Naive thymus-derived CD8-positive, alpha-beta T cell (primary cell): ENCODE measurements at regions not wholly inside any gene's neighbourhood (a gene's known extent, or its start where the extent isn't known, plus 50 kb on each side); places are given as distances from the start of the nearest gene placed in this dataset.
A peak's percentile ranks its signal among the peaks of the same experiment; 100 is the strongest.
"Not testable (repeated sequence)": the region's sequence is repeated elsewhere in the genome, so short reads cannot be mapped to it uniquely, and the experiment has no call there.

Experiments used
- ATAC-seq, 2 donors: fragments of 150-1000 bp; cut with Tn5 transposase in 1 of 2; sonication (Bioruptor Pico), chemical (Tn5 transposase) in 1 of 2; 1 replicate in 1 of 2; 2 replicates in 1 of 2; pipeline ENCODE4 v1.10.0; 2021; ENCODE audit warnings: mild to moderate bottlenecking in 2 of 2, moderate library complexity in 2 of 2
- POLR2A ChIA-PET: fragments of 350-600 bp; sonication (Branson Sonifier 250); formaldehyde crosslinking; loops from one replicate; lab custom pipeline; 2021; ENCODE audit warnings: antibody characterized with exemption; lab: Charles Lee
- DNase-seq, 10 donors: peaks; one replicate each; pipeline versions ENCODE4 v3.0.0 to v3.0.0-alpha.2; 2020 to 2022
- H3K27ac Mint-ChIP-seq, 10 donors: one replicate each; pipeline ENCODE4 v1.8.0; 2020 to 2022; ENCODE audit warnings: mild to moderate bottlenecking in 10 of 10, mixed read lengths in 10 of 10, moderate library complexity in 4 of 10, inconsistent platforms in 1 of 10
- H3K27me3 Mint-ChIP-seq, 5 donors: one replicate each; pipeline ENCODE4 v1.8.0; 2021 to 2022; ENCODE audit warnings: mixed read lengths in 5 of 5
- H3K36me3 Mint-ChIP-seq, 3 donors: one replicate each; pipeline ENCODE4 v1.8.0; 2020 to 2022; ENCODE audit warnings: mixed read lengths in 3 of 3, mild to moderate bottlenecking in 2 of 3, inconsistent platforms in 1 of 3
- H3K4me1 Mint-ChIP-seq, 4 donors: one replicate each; pipeline ENCODE4 v1.8.0; 2021 to 2022; ENCODE audit warnings: mixed read lengths in 4 of 4
- H3K4me3 Mint-ChIP-seq, 10 donors: one replicate each; pipeline ENCODE4 v1.8.0; 2020 to 2022; ENCODE audit warnings: mild to moderate bottlenecking in 10 of 10, mixed read lengths in 10 of 10, moderate library complexity in 6 of 10, inconsistent platforms in 1 of 10
- H3K9me3 Mint-ChIP-seq, 9 donors: one replicate each; pipeline ENCODE4 v1.8.0; 2020 to 2022; ENCODE audit warnings: mixed read lengths in 9 of 9, mild to moderate bottlenecking in 3 of 9, inconsistent platforms in 1 of 9, moderate library complexity in 1 of 9

- peaks cover 0 to 4% (median 0%) of the 10 kb centered on the region in 9 donors for H3K9me3 Mint-ChIP-seq
- peaks cover 44 to 64% (median 46%) of the 10 kb centered on the region in 5 donors for H3K27me3 Mint-ChIP-seq
- H3K36me3 Mint-ChIP-seq: peaks cover 0 to 5% (median 2%) of the 10 kb centered on the region in 3 donors
- POLR2A ChIA-PET: no interaction called here
- H3K4me1 Mint-ChIP-seq: peaks cover 9 to 32% (median 25%) of the 10 kb centered on the region in 4 donors
- ATAC-seq (peak in 1 of 2 donors; percentile 30), DNase-seq (no peak)
- H3K4me3 Mint-ChIP-seq: peak overlapping the region; percentile 46 to 87 (median 78)
- peak overlapping the region in 1 of 10 donors; percentile 33 for H3K27ac Mint-ChIP-seq
Measured at GRCh38 chr22:25419247-25420113, 145.0 kb upstream of the GRK3 start.

- DNase-seq, H3K9me3 Mint-ChIP-seq, POLR2A ChIA-PET, H3K27ac Mint-ChIP-seq, H3K36me3 Mint-ChIP-seq, ATAC-seq: not testable (repeated sequence)
- peaks cover 43 to 66% (median 50%) of the 10 kb centered on the region in 5 donors for H3K27me3 Mint-ChIP-seq
- H3K4me1 Mint-ChIP-seq: peaks cover 9 to 32% (median 25%) of the 10 kb centered on the region in 4 donors
- H3K4me3 Mint-ChIP-seq: peak overlapping the region; percentile 16 to 87 (median 78)
Measured at GRCh38 chr22:25420114-25420441, 144.4 kb upstream of the GRK3 start.

- Mint-ChIP-seq H3K4me3 (peak overlapping the region; percentile 16 to 87 (median 78)), H3K4me1 (peaks cover 9 to 32% (median 25%) of the 10 kb centered on the region in 4 donors), H3K27ac (no peak overlapping the region), H3K9me3 (peaks cover 0 to under 1% (median 0%) of the 10 kb centered on the region in 9 donors), H3K27me3 (peaks cover 39 to 70% (median 48%) of the 10 kb centered on the region in 5 donors), H3K36me3 (peaks cover 0 to 5% (median 2%) of the 10 kb centered on the region in 3 donors)
- DNase-seq (no peak), ATAC-seq (no peak)
- POLR2A ChIA-PET: interaction anchor here (1.0 kb wide), 1 partner anchor 10 kb away, joined by 3 read pairs; no protein-coding TSS in a partner anchor
Measured at GRCh38 chr22:25420471-25420924, 144.0 kb upstream of the GRK3 start.

GRCh38 chr22:25420925-25421904 lies 143.3 kb upstream of the GRK3 start:
- DNase-seq (no peak), ATAC-seq (peak; percentile 18 to 53)
- peaks cover 9 to 32% (median 25%) of the 10 kb centered on the region in 4 donors for H3K4me1 Mint-ChIP-seq
- H3K27me3 Mint-ChIP-seq: peaks cover 39 to 73% (median 52%) of the 10 kb centered on the region in 5 donors
- peaks cover 0 to 5% (median 2%) of the 10 kb centered on the region in 3 donors for H3K36me3 Mint-ChIP-seq
- no peaks in the 10 kb centered on the region for H3K9me3 Mint-ChIP-seq
- peak overlapping the region in 1 of 10 donors; percentile 25 for H3K27ac Mint-ChIP-seq
- POLR2A ChIA-PET: interaction anchor here (1.0 kb wide), 1 partner anchor 10 kb away, joined by 3 read pairs; no protein-coding TSS in a partner anchor
- peak overlapping the region; percentile 54 to 91 (median 78) for H3K4me3 Mint-ChIP-seq

- H3K4me1 Mint-ChIP-seq, H3K9me3 Mint-ChIP-seq, DNase-seq, H3K4me3 Mint-ChIP-seq, H3K36me3 Mint-ChIP-seq, ATAC-seq, POLR2A ChIA-PET: not testable (repeated sequence)
- Mint-ChIP-seq H3K27ac (peak overlapping the region in 1 of 10 donors; percentile 19), H3K27me3 (peaks cover 22 to 52% (median 37%) of the 10 kb centered on the region in 5 donors)
Measured at GRCh38 chr22:25426530-25427308, 137.8 kb upstream of the GRK3 start.

- DNase-seq, H3K4me3 Mint-ChIP-seq, POLR2A ChIA-PET, H3K27ac Mint-ChIP-seq, H3K4me1 Mint-ChIP-seq, H3K9me3 Mint-ChIP-seq, H3K36me3 Mint-ChIP-seq, ATAC-seq: not testable (repeated sequence)
- H3K27me3 Mint-ChIP-seq: peaks cover 2 to 27% (median 19%) of the 10 kb centered on the region in 5 donors
Measured at GRCh38 chr22:25431637-25432342, 132.7 kb upstream of the GRK3 start.

GRCh38 chr22:25433381-25433970 lies 131.0 kb upstream of the GRK3 start:
- ATAC-seq, H3K9me3 Mint-ChIP-seq, H3K4me1 Mint-ChIP-seq, POLR2A ChIA-PET, H3K36me3 Mint-ChIP-seq, DNase-seq, H3K4me3 Mint-ChIP-seq: not testable (repeated sequence)
- Mint-ChIP-seq H3K27me3 (peaks cover 0 to 16% (median 13%) of the 10 kb centered on the region in 5 donors), H3K27ac (peak overlapping the region in 1 of 10 donors; percentile 85)

GRCh38 chr22:25437414-25438160 lies 126.9 kb upstream of the GRK3 start:
- H3K27ac Mint-ChIP-seq: peak overlapping the region in 1 of 10 donors; percentile 50
- ATAC-seq (no peak), DNase-seq (no peak)
- H3K9me3 Mint-ChIP-seq: no peaks in the 10 kb centered on the region
- peaks cover 0 to 15% (median 7%) of the 10 kb centered on the region in 5 donors for H3K27me3 Mint-ChIP-seq
- no peak overlapping the region for H3K4me3 Mint-ChIP-seq
- no peaks in the 10 kb centered on the region for H3K36me3 Mint-ChIP-seq
- POLR2A ChIA-PET: no interaction called here
- no peaks in the 10 kb centered on the region for H3K4me1 Mint-ChIP-seq

- Mint-ChIP-seq H3K27ac (peak overlapping the region in 6 of 10 donors; percentile 62 to 97 (median 94)), H3K36me3 (peaks cover 0 to 9% (median 0%) of the 10 kb centered on the region in 3 donors), H3K4me3 (peak overlapping the region in 8 of 10 donors; percentile 92 to 99 (median 94)), H3K9me3 (no peaks in the 10 kb centered on the region), H3K4me1 (peaks cover 16 to 42% (median 34%) of the 10 kb centered on the region in 4 donors), H3K27me3 (peaks cover 0 to 1% (median 0%) of the 10 kb centered on the region in 5 donors)
- ATAC-seq (no peak), DNase-seq (no peak)
- POLR2A ChIA-PET: interaction anchor here (0.5 kb wide), 1 partner anchor 571 kb away, joined by 3 read pairs; no protein-coding TSS in a partner anchor
Measured at GRCh38 chr22:25447067-25447685, 117.3 kb upstream of the GRK3 start.
